Ovary (tissue), 3 donors: ENCODE measurements at regions not wholly inside any gene's neighbourhood (a gene's known extent, or its start where the extent isn't known, plus 50 kb on each side); places are given as distances from the start of the nearest gene placed in this dataset.

Experiments
- EP300 ChIP-seq: sonication (generic); formaldehyde crosslinking; IDR thresholded peaks from one replicate; pipeline ENCODE4 v1.6.1; 2017; ENCODE audit warnings: antibody characterized with exemption
- POLR2A ChIP-seq: fragments of 450-650 bp; IDR thresholded peaks from one replicate; pipeline ENCODE4 v1.6.1; 2017; ENCODE audit warnings: antibody characterized with exemption, mild to moderate bottlenecking, moderate library complexity
- TF ChIP-seq, protein P1 (sequence below), 3 donors: fragments of 450-650 bp in 2 of 3; fragments of 200-600 bp in 1 of 3; IDR thresholded peaks; one replicate each; pipeline versions ENCODE4 v1.5.1 to v1.8.0; 2016 to 2022; ENCODE audit warnings: antibody characterized with exemption in 3 of 3, mild to moderate bottlenecking in 1 of 3
- donor health status: DM: no; HTN: no; CAD: no.

DNA sequence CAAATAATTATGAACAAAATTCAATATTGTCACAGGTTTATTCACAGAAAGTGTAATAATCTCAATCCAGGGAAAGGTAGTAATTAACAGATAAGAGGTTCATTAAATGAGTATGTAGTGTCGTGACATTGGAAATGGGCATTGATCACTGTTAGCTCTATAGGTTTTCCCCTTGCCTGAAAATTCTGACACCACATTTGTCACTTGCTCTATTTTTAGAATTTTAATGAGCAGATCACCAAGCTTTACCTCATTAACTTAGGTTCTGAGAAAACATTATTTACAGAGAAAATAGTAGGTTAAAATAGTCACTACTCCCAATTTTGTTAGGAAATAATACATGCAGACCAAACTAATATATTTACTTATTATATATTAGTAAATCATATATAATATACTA, 344.0 kb downstream of the DSC3 start:
- TF ChIP-seq, protein P1, sequence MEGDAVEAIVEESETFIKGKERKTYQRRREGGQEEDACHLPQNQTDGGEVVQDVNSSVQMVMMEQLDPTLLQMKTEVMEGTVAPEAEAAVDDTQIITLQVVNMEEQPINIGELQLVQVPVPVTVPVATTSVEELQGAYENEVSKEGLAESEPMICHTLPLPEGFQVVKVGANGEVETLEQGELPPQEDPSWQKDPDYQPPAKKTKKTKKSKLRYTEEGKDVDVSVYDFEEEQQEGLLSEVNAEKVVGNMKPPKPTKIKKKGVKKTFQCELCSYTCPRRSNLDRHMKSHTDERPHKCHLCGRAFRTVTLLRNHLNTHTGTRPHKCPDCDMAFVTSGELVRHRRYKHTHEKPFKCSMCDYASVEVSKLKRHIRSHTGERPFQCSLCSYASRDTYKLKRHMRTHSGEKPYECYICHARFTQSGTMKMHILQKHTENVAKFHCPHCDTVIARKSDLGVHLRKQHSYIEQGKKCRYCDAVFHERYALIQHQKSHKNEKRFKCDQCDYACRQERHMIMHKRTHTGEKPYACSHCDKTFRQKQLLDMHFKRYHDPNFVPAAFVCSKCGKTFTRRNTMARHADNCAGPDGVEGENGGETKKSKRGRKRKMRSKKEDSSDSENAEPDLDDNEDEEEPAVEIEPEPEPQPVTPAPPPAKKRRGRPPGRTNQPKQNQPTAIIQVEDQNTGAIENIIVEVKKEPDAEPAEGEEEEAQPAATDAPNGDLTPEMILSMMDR (IDR thresholded peaks at IDR 0.05), result no peak
- TF ChIP-seq POLR2A (no peak), EP300 (no peak)
